ENCODE measurements at regions not wholly inside any gene's neighbourhood (a gene's known extent, or its start where the extent isn't known, plus 50 kb on each side); places are given as distances from the start of the nearest gene placed in this dataset.

DNA sequence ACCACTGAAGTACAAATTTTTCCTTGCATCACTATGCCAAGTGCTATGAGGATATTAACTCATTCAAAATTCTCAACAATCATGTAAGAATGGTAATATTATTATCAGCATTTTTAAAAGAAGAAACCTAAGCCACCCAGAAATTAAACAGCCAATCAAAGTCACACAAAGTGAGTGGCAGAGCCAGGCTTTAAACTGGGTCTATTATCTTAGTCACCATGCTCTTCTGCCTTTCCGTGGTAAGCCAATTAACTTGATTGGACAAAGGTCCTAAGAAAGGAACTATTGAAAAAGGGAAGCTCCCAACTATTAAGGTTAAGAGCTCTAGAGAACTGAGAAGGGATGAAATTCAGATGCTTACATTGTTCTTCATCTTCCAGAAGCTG is 111.5 kb downstream of the ASB9 start:
- TF ChIP-seq POLR2A (IDR thresholded peaks at IDR 0.05), result no peak
- TF ChIP-seq, protein P1, sequence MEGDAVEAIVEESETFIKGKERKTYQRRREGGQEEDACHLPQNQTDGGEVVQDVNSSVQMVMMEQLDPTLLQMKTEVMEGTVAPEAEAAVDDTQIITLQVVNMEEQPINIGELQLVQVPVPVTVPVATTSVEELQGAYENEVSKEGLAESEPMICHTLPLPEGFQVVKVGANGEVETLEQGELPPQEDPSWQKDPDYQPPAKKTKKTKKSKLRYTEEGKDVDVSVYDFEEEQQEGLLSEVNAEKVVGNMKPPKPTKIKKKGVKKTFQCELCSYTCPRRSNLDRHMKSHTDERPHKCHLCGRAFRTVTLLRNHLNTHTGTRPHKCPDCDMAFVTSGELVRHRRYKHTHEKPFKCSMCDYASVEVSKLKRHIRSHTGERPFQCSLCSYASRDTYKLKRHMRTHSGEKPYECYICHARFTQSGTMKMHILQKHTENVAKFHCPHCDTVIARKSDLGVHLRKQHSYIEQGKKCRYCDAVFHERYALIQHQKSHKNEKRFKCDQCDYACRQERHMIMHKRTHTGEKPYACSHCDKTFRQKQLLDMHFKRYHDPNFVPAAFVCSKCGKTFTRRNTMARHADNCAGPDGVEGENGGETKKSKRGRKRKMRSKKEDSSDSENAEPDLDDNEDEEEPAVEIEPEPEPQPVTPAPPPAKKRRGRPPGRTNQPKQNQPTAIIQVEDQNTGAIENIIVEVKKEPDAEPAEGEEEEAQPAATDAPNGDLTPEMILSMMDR (IDR thresholded peaks at IDR 0.05), result no peak

Measured in adrenal gland (tissue), 5 donors.